ENCODE measurements at regions not wholly inside any gene's neighbourhood (a gene's known extent, or its start where the extent isn't known, plus 50 kb on each side); places are given as distances from the start of the nearest gene placed in this dataset.
"Not testable (repeated sequence)": the region's sequence is repeated elsewhere in the genome, so short reads cannot be mapped to it uniquely, and the experiment has no call there.

GRCh38 chr2:236354056-236354940 lies 90.1 kb upstream of the ASB18 start:
- TF ChIP-seq CTCF (IDR thresholded peaks at IDR 0.05; ENCODE audit: unreplicated experiment in 3 of 3) = no peak
- no peaks in the 10 kb centered on the region for H3K9me3 Mint-ChIP-seq
- H3K27ac Mint-ChIP-seq = no peak overlapping the region

GRCh38 chr2:236354973-236355595 lies 90.9 kb upstream of the ASB18 start:
- H3K4me3 Mint-ChIP-seq = no peak overlapping the region
- no peaks in the 10 kb centered on the region for H3K9me3 Mint-ChIP-seq
- peaks cover 4% of the 10 kb centered on the region for H3K36me3 Mint-ChIP-seq (ENCODE audit: low read depth)
- peaks cover 15% of the 10 kb centered on the region for H3K4me1 Mint-ChIP-seq
- peak overlapping the region in 2 of 3 experiments; percentile 2 to 3 for H3K27ac Mint-ChIP-seq
- peaks cover 13% of the 10 kb centered on the region for H3K27me3 Mint-ChIP-seq (ENCODE audit: low read depth)
- TF ChIP-seq CTCF (IDR thresholded peaks at IDR 0.05; ENCODE audit: unreplicated experiment in 3 of 3) = no peak

More at GRCh38 chr2:236354056-236354940, 90.1 kb upstream of the ASB18 start:
- peaks cover 11% of the 10 kb centered on the region for H3K4me1 Mint-ChIP-seq
- H3K27me3 Mint-ChIP-seq (ENCODE audit: low read depth) = peaks cover 13% of the 10 kb centered on the region
- no peak overlapping the region for H3K4me3 Mint-ChIP-seq
- peaks cover 4% of the 10 kb centered on the region for H3K36me3 Mint-ChIP-seq (ENCODE audit: low read depth)

GRCh38 chr2:236355911-236356310 lies 91.7 kb upstream of the ASB18 start:
- peaks cover 15% of the 10 kb centered on the region for H3K4me1 Mint-ChIP-seq
- peaks cover 13% of the 10 kb centered on the region for H3K27me3 Mint-ChIP-seq (ENCODE audit: low read depth)
- H3K36me3 Mint-ChIP-seq (ENCODE audit: low read depth) = peaks cover 4% of the 10 kb centered on the region
- no peak overlapping the region for H3K4me3 Mint-ChIP-seq
- TF ChIP-seq CTCF (IDR thresholded peaks at IDR 0.05; ENCODE audit: unreplicated experiment in 3 of 3) = no peak
- H3K9me3 Mint-ChIP-seq = no peaks in the 10 kb centered on the region
- no peak overlapping the region for H3K27ac Mint-ChIP-seq

GRCh38 chr2:236356321-236356720 lies 92.1 kb upstream of the ASB18 start:
- not testable (repeated sequence) for H3K4me3 Mint-ChIP-seq; H3K36me3 Mint-ChIP-seq (ENCODE audit: low read depth); H3K27ac Mint-ChIP-seq; H3K9me3 Mint-ChIP-seq
- Mint-ChIP-seq H3K4me1 (peaks cover 15% of the 10 kb centered on the region), H3K27me3 (ENCODE audit: low read depth) (peaks cover 12% of the 10 kb centered on the region)

- not testable (repeated sequence) for H3K4me3 Mint-ChIP-seq; H3K9me3 Mint-ChIP-seq; H3K36me3 Mint-ChIP-seq (ENCODE audit: low read depth); H3K27me3 Mint-ChIP-seq (ENCODE audit: low read depth); H3K4me1 Mint-ChIP-seq; H3K27ac Mint-ChIP-seq
These were observed 94.3 kb upstream of the ASB18 start for GRCh38 chr2:236358482-236358881.

GRCh38 chr2:236359426-236360045 lies 95.3 kb upstream of the ASB18 start:
- peaks cover 14% of the 10 kb centered on the region for H3K27me3 Mint-ChIP-seq (ENCODE audit: low read depth)
- peak overlapping the region; percentile 60 to 95 (median 92) for H3K27ac Mint-ChIP-seq
- TF ChIP-seq CTCF (IDR thresholded peaks at IDR 0.05; ENCODE audit: unreplicated experiment in 3 of 3) = no peak
- H3K4me1 Mint-ChIP-seq = peaks cover 10% of the 10 kb centered on the region
- no peaks in the 10 kb centered on the region for H3K9me3 Mint-ChIP-seq
- no peak overlapping the region for H3K4me3 Mint-ChIP-seq
- H3K36me3 Mint-ChIP-seq (ENCODE audit: low read depth) = peaks cover 7% of the 10 kb centered on the region
